GM12878 (cell line): ENCODE measurements at regions not wholly inside any gene's neighbourhood (a gene's known extent, or its start where the extent isn't known, plus 50 kb on each side); places are given as distances from the start of the nearest gene placed in this dataset.
"Not testable (repeated sequence)": the region's sequence is repeated elsewhere in the genome, so short reads cannot be mapped to it uniquely, and the experiment has no call there.

ENCODE experiments used
- ATAC-seq: fragments of 200-7000 bp; cut with Tn5 transposase; 3 replicates; pipeline ENCODE4 v1.9.1; 2020; ENCODE audit warnings: mild to moderate bottlenecking, moderate library complexity
- BruUV-seq: library from RNA; stranded (reverse); fragments of 400-500 nt; replicated peaks from 2 replicates; lab custom pipeline; 2021; lab: Mats Ljungman, UMichigan
- CTCF ChIA-PET: fragments of 300-600 bp; sonication (Branson Sonifier 250); formaldehyde crosslinking; extraction: SDS; loops from one replicate; lab custom pipeline; 2021; ENCODE audit warnings: inconsistent platforms; lab: Yijun Ruan, JAX
- POLR2A ChIA-PET: fragments of 350-600 bp; formaldehyde crosslinking; extraction: SDS; loops from one replicate; lab custom pipeline; 2021; ENCODE audit warnings: inconsistent platforms; lab: Charles Lee
- RAD21 ChIA-PET: fragments of 300-600 bp; sonication (Branson Sonifier 250); formaldehyde crosslinking; loops from one replicate; lab custom pipeline; 2023; ENCODE audit warnings: antibody characterized with exemption; ENCODE audit not compliant: unreplicated experiment; lab: Charles Lee
- SMC1A ChIA-PET: fragments of 300-600 bp; sonication (Branson Sonifier 250); formaldehyde crosslinking; loops from one replicate; lab custom pipeline; 2023; ENCODE audit not compliant: unreplicated experiment, uncharacterized antibody; lab: Charles Lee
- DNase-seq: peaks from one replicate; pipeline ENCODE4 v3.0.0-alpha.2; 2011; ENCODE audit warnings: low read depth, low spot score
- FAIRE-seq: peaks from 3 replicates; lab custom pipeline; 2011; peaks lifted over from hg19 to GRCh38; lab: Jason Lieb, UNC
- H2AFZ ChIP-seq: 2 replicates; pipeline ENCODE4 v1.6.0; 2011; ENCODE audit warnings: low read depth, low read length, control low read depth; ENCODE audit not compliant: control insufficient read depth
- H3K27ac ChIP-seq: 2 replicates; pipeline ENCODE4 v1.5.1; 2011; ENCODE audit warnings: control low read depth; ENCODE audit not compliant: control insufficient read depth, insufficient read depth
- H3K27me3 ChIP-seq, 2 experiments: replicated peaks in 1 of 2; 2 replicates each; pipeline versions ENCODE4 v1.6.0 to v1.6.1; 2011; ENCODE audit warnings: low read length in 1 of 2; ENCODE audit not compliant: control insufficient read depth in 2 of 2, insufficient read depth in 2 of 2
- H3K36me3 ChIP-seq, 2 experiments: 2 replicates each; pipeline ENCODE4 v1.5.1; 2011; ENCODE audit warnings: low read length in 1 of 2; ENCODE audit not compliant: control insufficient read depth in 2 of 2, insufficient read depth in 2 of 2
- H3K4me1 ChIP-seq: 2 replicates; pipeline ENCODE4 v1.6.1; 2011; ENCODE audit warnings: mild to moderate bottlenecking, low read length, moderate library complexity, mixed read lengths; ENCODE audit not compliant: control insufficient read depth, insufficient read depth
- H3K4me2 ChIP-seq: 2 replicates; pipeline ENCODE4 v1.6.0; 2011; ENCODE audit warnings: control low read depth; ENCODE audit not compliant: control insufficient read depth, insufficient read depth
- H3K4me3 ChIP-seq: fragments of 200-600 bp; sonication (generic); 2 replicates; pipeline ENCODE4 v1.5.1; 2016
- H3K79me2 ChIP-seq: 2 replicates; pipeline ENCODE4 v1.6.0; 2011; ENCODE audit warnings: low read length; ENCODE audit not compliant: control insufficient read depth, insufficient read depth
- H3K9ac ChIP-seq: 2 replicates; pipeline ENCODE4 v1.8.0; 2011; ENCODE audit warnings: low read length, control low read depth, mixed read lengths; ENCODE audit not compliant: control insufficient read depth, insufficient read depth
- H3K9me3 ChIP-seq: replicated peaks from 3 replicates; pipeline ENCODE4 v1.5.1; 2011; ENCODE audit warnings: mild to moderate bottlenecking, low read length; ENCODE audit not compliant: control insufficient read depth, insufficient read depth
- H4K20me1 ChIP-seq: 2 replicates; pipeline ENCODE4 v1.6.0; 2011; ENCODE audit not compliant: control insufficient read depth, insufficient read depth
- BCL11A ChIP-seq: IDR thresholded peaks from 2 replicates; pipeline ENCODE4 v1.6.1; 2011; ENCODE audit warnings: low read depth, low read length
- CREM ChIP-seq: IDR thresholded peaks from 2 replicates; pipeline ENCODE4 v1.6.1; 2014; ENCODE audit warnings: antibody characterized with exemption, low read depth
- LARP7 ChIP-seq: fragments of 450-650 bp; IDR thresholded peaks from 2 replicates; pipeline ENCODE4 v1.6.1; 2017; ENCODE audit warnings: mild to moderate bottlenecking
- POLR2AphosphoS5 ChIP-seq: IDR thresholded peaks from 2 replicates; pipeline ENCODE4 v1.6.1; 2011; ENCODE audit warnings: mild to moderate bottlenecking, low read length, inconsistent platforms
- RB1 ChIP-seq: fragments of 450-650 bp; formaldehyde crosslinking; IDR thresholded peaks from 2 replicates; pipeline ENCODE4 v1.6.1; 2017; ENCODE audit warnings: mild to moderate bottlenecking, borderline replicate concordance
- RCOR1 ChIP-seq: conservative IDR thresholded peaks from 2 replicates; pipeline ENCODE4 v1.6.1; 2012; ENCODE audit warnings: low read depth, low read length, improper control_type of control experiment
- SREBF1 ChIP-seq: IDR thresholded peaks from 2 replicates; pipeline ENCODE4 v1.6.1; 2012; ENCODE audit warnings: mild to moderate bottlenecking, low read length
- TBL1XR1 ChIP-seq: IDR thresholded peaks from 2 replicates; pipeline ENCODE4 v1.6.1; 2012; ENCODE audit warnings: low read depth, low read length, improper control_type of control experiment
- ZZZ3 ChIP-seq: IDR thresholded peaks from 2 replicates; pipeline ENCODE4 v1.6.1; 2011; ENCODE audit warnings: low read depth; ENCODE audit not compliant: control insufficient read depth, insufficient read length
- WGBS: methylation state at CpG from one replicate; pipeline ENCODE4 v1.1.6; 2016; ENCODE audit warnings: low lambda C conversion rate; ENCODE audit not compliant: insufficient replicate concordance, insufficient coverage; ENCODE audit errors: missing lambda C conversion rate; 5-methylcytosine and 5-hydroxymethylcytosine counted together
- in situ Hi-C: fragments of 300-500 bp; cut with MboI; formaldehyde crosslinking; loops from 9 replicates; pipeline ENCODE4 v1.14.3; 2018; ENCODE audit warnings: mixed read lengths
- intact Hi-C: fragments of 100-400 bp; cut with micrococcal nuclease; formaldehyde crosslinking; loops from one replicate; pipeline ENCODE4 v1.14.2; 2022; ENCODE audit not compliant: unreplicated experiment
- TF ChIP-seq, protein P1 (sequence below): fragments of 150-350 bp; IDR thresholded peaks from 2 replicates; pipeline ENCODE4 v1.6.1; 2016; ENCODE audit warnings: low read depth, low read length
- TF ChIP-seq, protein P2 (sequence below): fragments of 450-650 bp; IDR thresholded peaks from 2 replicates; pipeline ENCODE4 v1.6.1; 2016; ENCODE audit warnings: mild to moderate bottlenecking, moderate library complexity, borderline replicate concordance
- TF ChIP-seq, protein P3 (sequence below): fragments of 450-650 bp; IDR thresholded peaks from 2 replicates; pipeline ENCODE4 v1.6.1; 2014; ENCODE audit warnings: mild to moderate bottlenecking

DNA sequence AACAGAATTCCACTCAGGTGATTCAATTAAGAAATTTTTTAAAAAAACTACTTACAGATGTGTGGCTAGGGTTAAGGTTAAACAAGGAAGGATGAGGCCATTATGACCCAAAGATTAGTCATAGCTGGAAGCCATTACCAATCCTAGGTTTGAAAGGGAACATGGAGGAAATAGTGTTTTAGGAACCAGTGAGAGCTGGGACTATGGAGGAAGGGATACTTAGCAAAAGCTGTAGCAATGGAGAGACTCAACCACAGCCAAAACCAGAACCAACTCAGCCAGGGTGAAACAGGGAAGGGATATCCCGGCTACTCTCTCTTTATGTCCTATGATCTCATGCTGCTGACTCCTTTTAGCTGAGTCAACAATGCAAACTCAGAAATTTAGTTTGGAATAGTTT is 148.6 kb upstream of the CNKSR2 start:
- Histone ChIP-seq H3K4me2 (no peak overlapping the region), H4K20me1 (no peaks in the 10 kb centered on the region), H3K4me1 (no peaks in the 10 kb centered on the region), H3K9me3 (no peaks in the 10 kb centered on the region), H3K4me3 (no peak overlapping the region), H3K9ac (no peak overlapping the region), H2AFZ (no peak overlapping the region), H3K27me3 (no peaks in the 10 kb centered on the region), H3K27ac (no peak overlapping the region), H3K79me2 (no peaks in the 10 kb centered on the region), H3K36me3 (no peaks in the 10 kb centered on the region)
- FAIRE-seq (no peak), ATAC-seq (no peak), DNase-seq (no peak)
- WGBS: 0% methylated on average over 1 of the region's 1 CpG
- in situ Hi-C loops: no loop called here
- ChIA-PET RAD21 (no interaction called here), CTCF (interaction anchor here (0.6 kb wide), 1 partner anchor 12 kb away, joined by 3 read pairs; no protein-coding TSS in a partner anchor), POLR2A (no interaction called here), SMC1A (interaction anchor here (1.2 kb wide), 1 partner anchor 130 kb away, joined by 3 read pairs; no protein-coding TSS in a partner anchor)
- no peak for TF ChIP-seq BCL11A
- no peak for TF ChIP-seq SREBF1
- TF ChIP-seq CREM: no peak
- TF ChIP-seq TBL1XR1: no peak
- TF ChIP-seq, protein P1, sequence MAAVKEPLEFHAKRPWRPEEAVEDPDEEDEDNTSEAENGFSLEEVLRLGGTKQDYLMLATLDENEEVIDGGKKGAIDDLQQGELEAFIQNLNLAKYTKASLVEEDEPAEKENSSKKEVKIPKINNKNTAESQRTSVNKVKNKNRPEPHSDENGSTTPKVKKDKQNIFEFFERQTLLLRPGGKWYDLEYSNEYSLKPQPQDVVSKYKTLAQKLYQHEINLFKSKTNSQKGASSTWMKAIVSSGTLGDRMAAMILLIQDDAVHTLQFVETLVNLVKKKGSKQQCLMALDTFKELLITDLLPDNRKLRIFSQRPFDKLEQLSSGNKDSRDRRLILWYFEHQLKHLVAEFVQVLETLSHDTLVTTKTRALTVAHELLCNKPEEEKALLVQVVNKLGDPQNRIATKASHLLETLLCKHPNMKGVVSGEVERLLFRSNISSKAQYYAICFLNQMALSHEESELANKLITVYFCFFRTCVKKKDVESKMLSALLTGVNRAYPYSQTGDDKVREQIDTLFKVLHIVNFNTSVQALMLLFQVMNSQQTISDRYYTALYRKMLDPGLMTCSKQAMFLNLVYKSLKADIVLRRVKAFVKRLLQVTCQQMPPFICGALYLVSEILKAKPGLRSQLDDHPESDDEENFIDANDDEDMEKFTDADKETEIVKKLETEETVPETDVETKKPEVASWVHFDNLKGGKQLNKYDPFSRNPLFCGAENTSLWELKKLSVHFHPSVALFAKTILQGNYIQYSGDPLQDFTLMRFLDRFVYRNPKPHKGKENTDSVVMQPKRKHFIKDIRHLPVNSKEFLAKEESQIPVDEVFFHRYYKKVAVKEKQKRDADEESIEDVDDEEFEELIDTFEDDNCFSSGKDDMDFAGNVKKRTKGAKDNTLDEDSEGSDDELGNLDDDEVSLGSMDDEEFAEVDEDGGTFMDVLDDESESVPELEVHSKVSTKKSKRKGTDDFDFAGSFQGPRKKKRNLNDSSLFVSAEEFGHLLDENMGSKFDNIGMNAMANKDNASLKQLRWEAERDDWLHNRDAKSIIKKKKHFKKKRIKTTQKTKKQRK: no peak
- TF ChIP-seq POLR2AphosphoS5: no peak
- no peak for TF ChIP-seq ZZZ3
- TF ChIP-seq RCOR1: no peak
- no peak for TF ChIP-seq RB1
- TF ChIP-seq, protein P2, sequence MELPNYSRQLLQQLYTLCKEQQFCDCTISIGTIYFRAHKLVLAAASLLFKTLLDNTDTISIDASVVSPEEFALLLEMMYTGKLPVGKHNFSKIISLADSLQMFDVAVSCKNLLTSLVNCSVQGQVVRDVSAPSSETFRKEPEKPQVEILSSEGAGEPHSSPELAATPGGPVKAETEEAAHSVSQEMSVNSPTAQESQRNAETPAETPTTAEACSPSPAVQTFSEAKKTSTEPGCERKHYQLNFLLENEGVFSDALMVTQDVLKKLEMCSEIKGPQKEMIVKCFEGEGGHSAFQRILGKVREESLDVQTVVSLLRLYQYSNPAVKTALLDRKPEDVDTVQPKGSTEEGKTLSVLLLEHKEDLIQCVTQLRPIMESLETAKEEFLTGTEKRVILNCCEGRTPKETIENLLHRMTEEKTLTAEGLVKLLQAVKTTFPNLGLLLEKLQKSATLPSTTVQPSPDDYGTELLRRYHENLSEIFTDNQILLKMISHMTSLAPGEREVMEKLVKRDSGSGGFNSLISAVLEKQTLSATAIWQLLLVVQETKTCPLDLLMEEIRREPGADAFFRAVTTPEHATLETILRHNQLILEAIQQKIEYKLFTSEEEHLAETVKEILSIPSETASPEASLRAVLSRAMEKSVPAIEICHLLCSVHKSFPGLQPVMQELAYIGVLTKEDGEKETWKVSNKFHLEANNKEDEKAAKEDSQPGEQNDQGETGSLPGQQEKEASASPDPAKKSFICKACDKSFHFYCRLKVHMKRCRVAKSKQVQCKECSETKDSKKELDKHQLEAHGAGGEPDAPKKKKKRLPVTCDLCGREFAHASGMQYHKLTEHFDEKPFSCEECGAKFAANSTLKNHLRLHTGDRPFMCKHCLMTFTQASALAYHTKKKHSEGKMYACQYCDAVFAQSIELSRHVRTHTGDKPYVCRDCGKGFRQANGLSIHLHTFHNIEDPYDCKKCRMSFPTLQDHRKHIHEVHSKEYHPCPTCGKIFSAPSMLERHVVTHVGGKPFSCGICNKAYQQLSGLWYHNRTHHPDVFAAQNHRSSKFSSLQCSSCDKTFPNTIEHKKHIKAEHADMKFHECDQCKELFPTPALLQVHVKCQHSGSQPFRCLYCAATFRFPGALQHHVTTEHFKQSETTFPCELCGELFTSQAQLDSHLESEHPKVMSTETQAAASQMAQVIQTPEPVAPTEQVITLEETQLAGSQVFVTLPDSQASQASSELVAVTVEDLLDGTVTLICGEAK: no peak
- TF ChIP-seq, protein P3, sequence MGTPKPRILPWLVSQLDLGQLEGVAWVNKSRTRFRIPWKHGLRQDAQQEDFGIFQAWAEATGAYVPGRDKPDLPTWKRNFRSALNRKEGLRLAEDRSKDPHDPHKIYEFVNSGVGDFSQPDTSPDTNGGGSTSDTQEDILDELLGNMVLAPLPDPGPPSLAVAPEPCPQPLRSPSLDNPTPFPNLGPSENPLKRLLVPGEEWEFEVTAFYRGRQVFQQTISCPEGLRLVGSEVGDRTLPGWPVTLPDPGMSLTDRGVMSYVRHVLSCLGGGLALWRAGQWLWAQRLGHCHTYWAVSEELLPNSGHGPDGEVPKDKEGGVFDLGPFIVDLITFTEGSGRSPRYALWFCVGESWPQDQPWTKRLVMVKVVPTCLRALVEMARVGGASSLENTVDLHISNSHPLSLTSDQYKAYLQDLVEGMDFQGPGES: no peak
- no peak for TF ChIP-seq LARP7
- intact Hi-C loops: no loop called here
- BruUV-seq: no TSS peak

DNA sequence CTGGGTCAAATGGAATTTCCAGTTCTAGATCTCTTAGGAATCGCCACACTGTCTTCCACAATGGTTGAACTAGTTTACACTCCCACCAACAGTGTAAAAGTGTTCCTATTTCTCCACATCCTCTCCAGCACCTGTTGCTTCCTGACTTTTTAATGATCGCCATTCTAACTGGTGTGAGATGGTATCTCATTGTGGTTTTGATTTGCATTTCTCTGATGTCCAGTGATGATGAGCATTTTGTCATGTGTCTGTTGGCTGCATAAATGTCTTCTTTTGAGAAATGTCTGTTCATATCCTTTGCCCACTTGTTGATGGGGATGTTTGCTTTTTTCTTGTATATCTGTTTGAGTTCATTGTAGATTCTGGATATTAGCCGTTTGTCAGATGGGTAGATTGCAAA is 145.2 kb upstream of the CNKSR2 start:
- intact Hi-C loops, H3K4me3 ChIP-seq, SMC1A ChIA-PET, H3K27me3 ChIP-seq, H3K79me2 ChIP-seq, BruUV-seq, FAIRE-seq, H4K20me1 ChIP-seq, H2AFZ ChIP-seq, in situ Hi-C loops, CTCF ChIA-PET, H3K4me2 ChIP-seq, RAD21 ChIA-PET, H3K9me3 ChIP-seq, H3K27ac ChIP-seq, H3K36me3 ChIP-seq, ATAC-seq, DNase-seq, H3K4me1 ChIP-seq, POLR2A ChIA-PET, H3K9ac ChIP-seq: not testable (repeated sequence)
- 26% methylated on average over 3 of the region's 3 CpGs for WGBS
